ENCODE measurements at regions not wholly inside any gene's neighbourhood (a gene's known extent, or its start where the extent isn't known, plus 50 kb on each side); places are given as distances from the start of the nearest gene placed in this dataset.
"Not testable (repeated sequence)": the region's sequence is repeated elsewhere in the genome, so short reads cannot be mapped to it uniquely, and the experiment has no call there.

- no peak for DNase-seq
These were observed 277.9 kb upstream of the KLF3 start for GRCh38 chr4:38386005-38386551.

GRCh38 chr4:38386654-38387188 is 277.3 kb upstream of the KLF3 start:
- DNase-seq, result no peak

- DNase-seq, result no peak
These were observed 276.7 kb upstream of the KLF3 start for GRCh38 chr4:38387348-38387747.

DNA sequence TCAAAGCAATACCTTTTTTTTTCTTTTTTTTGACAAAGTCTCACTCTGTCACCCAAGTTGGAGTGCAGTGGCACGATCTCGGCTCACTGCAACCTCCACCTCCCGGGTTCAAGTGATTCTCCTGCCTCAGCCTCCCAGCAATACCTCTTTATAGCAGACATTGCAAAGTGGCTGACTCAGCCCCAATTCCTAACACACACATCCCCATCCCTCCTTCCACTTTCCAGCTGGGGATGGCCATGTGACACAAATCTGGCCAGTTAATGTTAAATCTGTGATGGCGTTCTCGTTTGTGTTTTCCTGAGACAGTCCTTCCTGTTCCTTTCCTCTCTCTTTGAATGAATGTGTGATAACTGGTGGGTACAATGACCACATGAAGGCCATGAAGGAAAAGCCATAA is 276.2 kb upstream of the KLF3 start:
- no peak for DNase-seq

DNA sequence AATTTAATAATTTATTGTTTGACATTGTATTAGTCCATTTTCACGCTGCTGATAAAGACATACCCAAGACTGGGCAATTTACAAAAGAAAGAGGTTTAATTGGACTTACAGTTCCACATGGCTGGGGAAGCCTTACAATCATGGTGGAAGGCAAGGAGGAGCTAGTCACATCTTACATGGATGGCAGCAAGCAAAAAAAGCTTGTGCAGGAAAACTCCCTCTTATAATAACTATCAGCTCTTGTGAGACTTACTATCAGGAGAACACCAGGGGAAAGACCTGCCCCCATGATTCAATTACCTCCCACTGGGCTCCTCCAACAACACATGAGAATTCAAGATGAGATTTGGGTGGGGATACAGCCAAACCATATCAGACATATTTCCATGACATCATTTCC is 275.1 kb upstream of the KLF3 start:
- DNase-seq, result not testable (repeated sequence)

DNA sequence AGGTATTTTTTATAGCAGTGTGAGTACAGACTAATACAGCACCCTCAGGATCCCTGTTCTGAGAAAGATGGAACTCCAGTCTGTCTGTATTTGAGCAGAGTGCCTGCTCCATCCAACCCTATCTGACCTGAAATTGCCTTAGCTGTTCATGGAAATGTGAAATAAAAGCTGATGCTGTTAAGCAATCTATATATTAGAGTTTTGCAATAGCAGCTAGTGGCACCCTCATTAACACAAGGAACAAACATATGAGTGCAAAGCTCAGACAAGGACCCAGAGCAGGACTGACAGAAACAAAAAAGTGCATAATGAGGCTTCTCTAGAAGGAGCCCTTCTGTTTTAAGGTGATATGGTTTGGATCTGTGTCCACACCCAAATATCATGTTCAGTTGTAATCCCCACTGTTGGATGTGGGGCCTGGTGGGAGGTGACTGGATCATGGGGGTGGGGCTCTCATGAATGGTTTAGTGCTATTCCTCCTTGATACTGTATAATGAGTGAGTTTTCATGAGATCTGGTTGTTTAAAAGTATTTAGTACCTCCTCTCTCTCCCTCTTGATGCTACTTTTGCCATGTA is 272.9 kb upstream of the KLF3 start:
- DNase-seq, result no peak

DNA sequence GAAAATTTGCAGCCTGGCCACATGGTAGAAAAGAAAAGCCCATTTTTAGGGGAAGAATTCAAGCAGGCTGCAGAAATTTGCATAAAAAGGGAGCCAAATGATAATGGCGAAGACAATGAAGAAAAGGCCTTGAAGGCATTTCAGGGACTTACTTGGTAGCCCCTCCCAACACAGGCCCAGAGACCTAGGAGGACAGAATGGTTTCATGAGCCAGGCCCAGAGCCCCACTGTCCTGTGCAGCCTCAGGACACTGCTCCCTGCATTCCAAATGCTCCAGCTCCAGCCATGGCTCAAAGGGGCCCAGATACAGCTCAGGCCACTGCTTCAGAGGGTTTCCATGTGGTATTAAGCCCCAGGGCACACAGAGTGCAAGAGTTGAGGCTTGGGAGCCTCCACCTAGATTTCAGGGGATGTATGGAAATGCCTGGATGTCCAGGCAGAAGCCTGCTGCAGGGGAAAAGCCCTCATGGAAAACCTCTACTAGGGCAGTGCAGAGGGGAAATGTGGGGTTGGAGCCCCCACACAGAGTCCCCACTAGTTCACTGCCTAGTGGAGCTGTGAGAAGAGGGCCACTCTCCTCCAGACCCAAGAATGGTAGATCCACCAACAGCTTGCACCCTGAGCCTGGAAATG is 271.7 kb upstream of the KLF3 start:
- no peak for DNase-seq

DNA sequence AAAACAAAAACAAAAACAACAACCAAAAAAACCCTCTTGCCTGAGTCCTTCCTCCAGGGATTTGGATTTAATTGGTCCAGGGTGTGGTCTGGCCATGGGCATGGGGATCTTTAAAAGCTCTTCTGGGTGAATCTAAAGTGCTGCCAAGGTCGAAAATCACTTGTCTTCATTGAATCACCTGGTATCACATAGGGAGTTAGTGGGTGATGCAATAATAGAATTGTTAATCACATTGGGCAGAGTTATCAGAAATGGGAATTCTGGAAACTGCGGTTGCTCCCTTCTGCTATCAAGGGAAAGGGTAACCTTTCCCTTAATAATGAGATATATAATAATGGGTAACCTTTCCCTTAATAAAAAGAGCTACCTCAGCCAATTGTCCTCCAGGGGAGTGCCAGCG is 267.9 kb upstream of the KLF3 start:
- DNase-seq, result no peak

DNA sequence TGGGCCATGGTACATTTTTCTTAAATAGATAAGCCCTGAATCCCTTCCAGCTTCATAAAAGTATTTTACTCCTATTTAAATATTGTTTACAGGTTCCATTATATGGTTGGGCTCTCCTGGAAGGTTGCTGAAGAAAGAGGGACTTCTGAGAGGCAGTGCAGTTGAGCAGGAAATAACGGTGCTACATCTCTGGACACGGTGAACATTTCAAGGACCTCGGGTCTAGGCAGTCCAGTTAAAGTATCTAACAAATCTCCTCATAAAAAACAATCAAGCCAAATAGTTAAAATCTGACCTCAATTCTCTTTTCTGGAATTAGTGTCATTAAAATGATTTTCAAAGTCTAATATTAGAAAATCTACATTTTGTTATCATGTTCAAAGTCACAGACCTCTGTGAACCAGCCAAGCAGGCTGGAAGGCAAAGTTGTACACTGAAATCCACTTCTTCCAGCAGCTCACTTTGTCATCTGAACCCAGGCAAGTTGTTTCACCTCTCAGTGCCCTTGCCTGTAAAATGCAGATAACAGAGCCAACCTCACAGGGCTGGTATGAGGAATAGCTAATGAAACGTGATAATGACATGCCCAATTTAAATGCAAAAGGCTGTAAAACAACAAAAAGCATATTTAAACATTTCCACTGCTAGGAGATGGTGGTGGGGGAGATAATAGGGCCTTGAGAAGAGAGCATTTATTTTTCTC is 267.0 kb upstream of the KLF3 start:
- no peak for DNase-seq

DNA sequence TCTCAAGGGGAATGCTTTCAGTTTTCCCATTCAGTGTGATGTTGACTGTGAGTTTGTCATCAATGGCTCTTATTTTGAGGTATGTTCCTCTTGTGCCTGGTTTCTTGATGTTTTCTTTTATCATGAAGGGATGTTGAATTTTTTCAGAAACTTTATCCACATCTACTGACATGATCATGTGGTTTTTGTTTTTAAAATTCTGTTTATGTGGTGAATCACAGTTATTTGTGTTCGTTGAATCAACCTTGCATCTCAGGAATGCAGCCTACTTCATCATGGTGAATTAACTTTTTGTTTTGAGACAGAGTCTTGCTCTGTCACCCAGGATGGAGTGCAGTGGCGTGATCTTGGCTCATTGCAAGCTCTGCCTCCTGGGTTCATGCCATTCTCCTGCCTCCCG is 263.1 kb upstream of the KLF3 start:
- DNase-seq, result no peak

DNA sequence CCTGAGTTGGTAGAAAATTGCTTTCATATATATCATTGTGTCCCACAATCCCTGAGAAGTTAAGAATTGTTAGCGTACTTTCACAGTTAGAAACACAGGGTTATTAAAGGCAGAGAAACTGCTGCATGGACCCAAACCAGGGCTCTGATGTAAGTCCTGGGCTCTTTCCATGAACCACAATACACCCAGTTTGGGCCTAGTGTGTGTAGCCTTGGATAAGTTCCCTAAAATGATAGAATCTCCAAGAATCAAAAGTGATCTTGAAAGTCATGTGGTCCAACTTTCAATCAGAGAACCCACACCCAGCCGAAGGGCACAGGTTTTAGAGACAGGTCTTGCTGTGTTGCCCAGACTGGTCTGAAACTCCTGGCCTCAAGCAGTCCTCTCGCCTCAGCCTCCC is 257.8 kb upstream of the KLF3 start:
- no peak for DNase-seq

GRCh38 chr4:38409852-38410251 is 254.1 kb upstream of the KLF3 start:
- no peak for DNase-seq

DNA sequence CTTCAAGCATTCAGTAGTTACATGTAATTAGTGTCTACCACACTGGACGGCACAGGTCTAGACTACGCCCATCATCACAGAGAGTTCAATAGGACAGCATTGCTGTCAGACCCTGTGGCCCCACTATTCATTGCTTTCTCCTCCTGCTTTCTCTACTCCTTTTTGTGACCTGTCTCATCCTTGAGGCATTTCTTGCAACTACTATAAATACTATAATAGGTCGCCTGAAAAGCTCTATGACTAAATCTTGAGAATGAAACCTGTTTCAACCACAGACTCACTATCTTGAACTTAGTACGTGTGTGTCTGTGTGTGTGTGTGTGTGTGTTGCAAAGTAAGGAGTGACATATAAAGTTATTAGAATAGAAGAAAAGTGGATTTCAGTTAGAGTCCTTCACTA is 252.9 kb upstream of the KLF3 start:
- peak; percentile 32 for DNase-seq

GRCh38 chr4:38411981-38412536 is 251.9 kb upstream of the KLF3 start:
- no peak for DNase-seq

DNA sequence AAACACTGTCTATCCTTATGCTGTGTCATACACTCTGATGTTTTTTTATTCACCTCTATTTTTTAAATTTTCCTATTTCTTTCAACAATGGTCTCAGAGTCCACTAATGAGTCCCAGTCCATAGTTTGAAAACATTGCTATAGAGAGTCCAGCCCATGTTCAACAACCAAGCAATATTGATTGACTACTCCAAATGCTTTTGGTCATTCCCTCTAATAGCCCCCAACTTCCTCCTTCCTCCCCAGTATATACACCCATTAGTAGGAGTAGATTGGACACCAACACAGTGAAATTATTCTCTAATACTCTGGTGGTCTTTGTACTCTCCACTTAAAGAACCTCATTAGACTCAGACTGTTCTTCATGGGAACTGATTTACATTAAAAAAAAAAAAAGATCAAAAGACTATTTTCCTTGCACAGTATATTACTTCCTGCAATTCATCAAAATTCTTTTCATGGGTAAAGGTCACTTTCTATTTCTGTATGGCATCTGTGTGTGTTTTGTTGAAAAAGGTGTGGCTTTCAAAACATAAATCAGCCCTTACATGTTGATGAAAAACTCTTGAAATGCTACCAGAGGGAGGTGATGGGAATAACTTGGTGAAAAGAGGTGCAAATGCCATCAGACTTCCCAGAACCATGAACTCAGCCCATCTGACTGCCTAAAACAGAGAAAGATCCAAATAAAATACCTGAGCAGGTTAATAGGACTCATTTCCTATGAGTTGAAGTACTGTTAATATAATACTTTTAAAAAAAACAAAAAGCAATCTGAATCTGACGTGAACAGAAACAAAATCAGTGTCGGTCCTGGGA is 250.3 kb upstream of the KLF3 start:
- DNase-seq, result no peak

- DNase-seq, result no peak
These were observed 249.6 kb upstream of the KLF3 start for GRCh38 chr4:38414410-38414809.

- DNase-seq, result no peak
These were observed 248.3 kb upstream of the KLF3 start for GRCh38 chr4:38415682-38416081.

DNA sequence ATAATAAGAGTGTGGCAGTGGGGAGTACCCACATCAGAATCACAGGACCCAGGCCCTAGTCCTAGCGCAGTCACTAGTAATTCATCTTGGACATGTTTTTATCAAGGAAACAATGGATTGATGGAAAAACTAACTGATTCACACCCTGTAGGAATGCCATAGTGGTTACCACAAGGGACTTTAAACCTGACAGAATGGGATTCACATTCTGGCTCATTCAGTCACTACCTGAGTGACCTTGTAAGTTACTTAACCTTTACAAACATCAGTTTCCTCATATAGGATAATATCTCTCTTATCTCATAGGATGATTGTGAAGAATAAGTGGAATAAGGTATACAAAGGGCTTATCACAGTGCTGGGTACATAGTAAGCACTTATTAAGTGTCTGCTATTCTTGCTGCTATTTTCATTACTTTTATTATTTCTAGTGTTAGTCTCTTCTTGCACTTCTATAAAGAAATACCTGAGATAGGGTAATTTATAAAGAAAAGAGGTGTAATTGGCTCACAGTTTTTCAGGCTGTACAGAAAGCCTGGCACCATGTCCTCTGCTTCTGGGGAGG is 247.5 kb upstream of the KLF3 start:
- DNase-seq, result no peak

DNA sequence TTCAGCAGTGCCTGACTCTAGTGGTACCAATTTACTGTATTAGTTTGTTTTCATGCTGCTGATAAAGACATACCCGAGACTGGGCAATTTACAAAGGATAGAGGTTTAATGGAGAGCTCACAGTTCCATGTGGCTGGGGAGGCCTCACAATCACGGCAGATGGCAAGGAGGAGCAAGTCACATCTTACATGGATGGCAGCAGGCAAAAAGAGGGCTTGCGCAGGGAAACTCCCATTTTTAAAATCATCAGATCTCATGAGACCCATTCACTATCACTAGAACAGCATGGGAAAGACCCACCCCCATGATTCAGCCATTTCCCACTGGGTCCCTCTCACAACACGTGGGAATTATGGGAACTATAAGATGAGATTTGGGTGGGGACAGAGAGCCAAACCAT is 243.7 kb upstream of the KLF3 start:
- not testable (repeated sequence) for DNase-seq

DNA sequence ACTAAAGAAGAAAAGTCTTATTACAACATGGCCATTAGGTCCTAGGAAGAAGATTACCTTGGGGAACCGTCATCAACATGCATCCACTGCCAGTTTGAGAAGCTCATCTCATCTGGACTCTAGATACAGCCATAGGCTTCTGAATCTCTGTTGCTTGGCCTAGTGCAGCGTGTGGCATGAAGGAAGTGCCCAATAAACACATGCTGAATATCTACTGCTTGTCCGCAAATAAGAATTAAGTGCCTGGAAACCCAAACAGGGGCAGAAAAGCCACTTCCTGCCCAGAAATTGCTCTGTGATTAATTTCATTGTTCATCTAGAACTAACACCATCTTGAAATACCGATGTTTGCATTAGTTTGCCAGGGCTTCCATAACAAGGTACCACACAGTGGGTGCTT is 241.1 kb upstream of the KLF3 start:
- no peak for DNase-seq

- no peak for DNase-seq
These were observed 239.7 kb upstream of the KLF3 start for GRCh38 chr4:38424151-38424871.

- DNase-seq, result no peak
These were observed 237.5 kb upstream of the KLF3 start for GRCh38 chr4:38426532-38426931.

Data from stimulated activated CD4-positive, alpha-beta T cell treated with anti-CD3 and anti-CD28 coated beads, Interleukin-15, amount 100 ng/mL, for 24 hours (primary cell).